Loucy (cell line): ENCODE measurements at regions not wholly inside any gene's neighbourhood (a gene's known extent, or its start where the extent isn't known, plus 50 kb on each side); places are given as distances from the start of the nearest gene placed in this dataset.

Source experiments
- H2AFZ ChIP-seq: fragments of 200-600 bp; sonication (generic); 2 replicates; pipeline ENCODE4 v1.6.0; 2016; ENCODE audit warnings: antibody characterized with exemption, mild to moderate bottlenecking, low read length, moderate library complexity
- H3F3A ChIP-seq: fragments of 200-600 bp; 2 replicates; pipeline ENCODE4 v1.6.0; 2016; ENCODE audit warnings: antibody characterized with exemption, low read depth, mild to moderate bottlenecking
- H3K27me3 ChIP-seq: fragments of 200-600 bp; sonication (generic); 2 replicates; pipeline ENCODE4 v1.6.1; 2014; ENCODE audit warnings: low read length, mild to moderate bottlenecking; ENCODE audit not compliant: insufficient read depth, poor library complexity, severe bottlenecking
- H3K36me3 ChIP-seq: fragments of 200-600 bp; sonication (generic); 2 replicates; pipeline ENCODE4 v1.6.1; 2016; ENCODE audit warnings: low read length; ENCODE audit not compliant: insufficient read depth
- H3K4me1 ChIP-seq: fragments of 200-600 bp; sonication (generic); 2 replicates; pipeline ENCODE4 v1.5.1; 2014; ENCODE audit warnings: low read length, mild to moderate bottlenecking; ENCODE audit not compliant: insufficient read depth, poor library complexity, severe bottlenecking
- H3K4me2 ChIP-seq: fragments of 200-600 bp; sonication (generic); 2 replicates; pipeline ENCODE4 v1.6.0; 2014; ENCODE audit warnings: antibody characterized with exemption, low read length, low read depth, mild to moderate bottlenecking; ENCODE audit not compliant: poor library complexity, severe bottlenecking
- H3K4me3 ChIP-seq: fragments of 200-600 bp; sonication (generic); 2 replicates; pipeline ENCODE4 v1.5.1; 2014; ENCODE audit warnings: low read length, mild to moderate bottlenecking, mixed read lengths; ENCODE audit not compliant: poor library complexity, severe bottlenecking
- H3K79me2 ChIP-seq: fragments of 200-600 bp; sonication (generic); 2 replicates; pipeline ENCODE4 v1.6.1; 2014; ENCODE audit warnings: low read length; ENCODE audit not compliant: insufficient read depth
- H3K9ac ChIP-seq: fragments of 200-600 bp; sonication (generic); 2 replicates; pipeline ENCODE4 v1.6.0; 2014; ENCODE audit warnings: mild to moderate bottlenecking, low read depth, low read length, moderate library complexity; ENCODE audit not compliant: poor library complexity, severe bottlenecking
- H3K9me2 ChIP-seq: fragments of 200-600 bp; sonication (generic); replicated peaks from 2 replicates; pipeline ENCODE4 v1.6.1; 2016; ENCODE audit warnings: low read depth, low read length, mixed read lengths
- H3K9me3 ChIP-seq: fragments of 200-600 bp; sonication (generic); 2 replicates; pipeline ENCODE4 v1.6.1; 2014; ENCODE audit warnings: mild to moderate bottlenecking, antibody characterized with exemption, low read length, low read depth; ENCODE audit not compliant: insufficient read depth
- H4K20me1 ChIP-seq: fragments of 200-600 bp; sonication (generic); 2 replicates; pipeline ENCODE4 v1.6.0; 2014; ENCODE audit warnings: antibody characterized with exemption, low read length, mild to moderate bottlenecking; ENCODE audit not compliant: insufficient read depth, poor library complexity, severe bottlenecking
- EZH2phosphoT487 ChIP-seq: fragments of 200-600 bp; IDR thresholded peaks from 2 replicates; pipeline ENCODE4 v1.6.1; 2018; ENCODE audit warnings: antibody characterized with exemption, mild to moderate bottlenecking, moderate library complexity, borderline replicate concordance
- TF ChIP-seq, protein P1 (sequence below): fragments of 200-600 bp; sonication (generic); conservative IDR thresholded peaks from 2 replicates; pipeline ENCODE4 v1.5.1; 2014; ENCODE audit warnings: mild to moderate bottlenecking, antibody characterized with exemption, low read length

DNA sequence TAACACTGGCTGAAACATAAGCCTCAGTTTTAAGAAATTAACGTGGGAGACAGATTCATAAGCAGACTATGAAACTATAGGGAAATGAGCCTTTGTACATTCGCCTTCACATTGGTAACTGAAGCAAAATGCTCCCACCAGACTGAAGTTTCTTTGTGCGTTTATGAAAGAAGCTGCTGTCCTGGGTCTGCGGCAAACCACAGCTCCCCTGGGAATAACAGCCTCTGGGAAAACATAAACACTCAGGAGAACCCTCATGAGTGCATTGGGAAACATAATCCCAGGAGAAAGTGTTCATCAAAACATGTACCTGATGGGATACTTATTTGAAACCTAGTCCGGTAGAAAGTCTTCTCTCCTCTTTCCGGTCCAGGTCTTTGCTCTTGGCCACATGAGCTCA is 193.1 kb upstream of the LARGE1 start:
- Histone ChIP-seq H3K36me3 (no peaks in the 10 kb centered on the region), H3K9me2 (no peaks in the 10 kb centered on the region), H3K79me2 (no peaks in the 10 kb centered on the region), H3K27me3 (no peaks in the 10 kb centered on the region), H3K9ac (no peak overlapping the region), H3K4me1 (no peaks in the 10 kb centered on the region), H3F3A (no peaks in the 10 kb centered on the region), H3K9me3 (no peaks in the 10 kb centered on the region), H3K4me3 (no peak overlapping the region), H4K20me1 (no peaks in the 10 kb centered on the region), H2AFZ (no peak overlapping the region), H3K4me2 (no peak overlapping the region)
- TF ChIP-seq, protein P1, sequence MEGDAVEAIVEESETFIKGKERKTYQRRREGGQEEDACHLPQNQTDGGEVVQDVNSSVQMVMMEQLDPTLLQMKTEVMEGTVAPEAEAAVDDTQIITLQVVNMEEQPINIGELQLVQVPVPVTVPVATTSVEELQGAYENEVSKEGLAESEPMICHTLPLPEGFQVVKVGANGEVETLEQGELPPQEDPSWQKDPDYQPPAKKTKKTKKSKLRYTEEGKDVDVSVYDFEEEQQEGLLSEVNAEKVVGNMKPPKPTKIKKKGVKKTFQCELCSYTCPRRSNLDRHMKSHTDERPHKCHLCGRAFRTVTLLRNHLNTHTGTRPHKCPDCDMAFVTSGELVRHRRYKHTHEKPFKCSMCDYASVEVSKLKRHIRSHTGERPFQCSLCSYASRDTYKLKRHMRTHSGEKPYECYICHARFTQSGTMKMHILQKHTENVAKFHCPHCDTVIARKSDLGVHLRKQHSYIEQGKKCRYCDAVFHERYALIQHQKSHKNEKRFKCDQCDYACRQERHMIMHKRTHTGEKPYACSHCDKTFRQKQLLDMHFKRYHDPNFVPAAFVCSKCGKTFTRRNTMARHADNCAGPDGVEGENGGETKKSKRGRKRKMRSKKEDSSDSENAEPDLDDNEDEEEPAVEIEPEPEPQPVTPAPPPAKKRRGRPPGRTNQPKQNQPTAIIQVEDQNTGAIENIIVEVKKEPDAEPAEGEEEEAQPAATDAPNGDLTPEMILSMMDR, result no peak
- no peak for TF ChIP-seq EZH2phosphoT487

DNA sequence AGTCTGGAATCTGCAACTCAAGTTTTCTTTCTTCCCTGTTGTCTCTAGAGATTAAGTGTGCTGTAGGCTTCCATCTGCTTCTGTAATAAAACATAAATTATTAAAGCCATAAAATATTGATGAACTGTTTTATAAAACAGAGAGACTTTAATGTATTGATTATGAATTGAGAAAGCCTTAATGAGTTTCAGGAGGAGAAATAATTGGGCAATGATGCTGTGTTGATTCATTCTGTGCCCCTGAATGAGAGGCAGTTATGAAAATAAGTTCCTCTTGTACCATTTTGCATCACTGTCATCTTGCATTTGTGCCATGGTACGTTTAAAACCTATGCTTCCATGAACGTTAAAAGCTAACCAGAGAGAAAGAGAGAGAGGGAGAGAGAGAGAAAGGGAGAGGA is 194.1 kb upstream of the LARGE1 start:
- Histone ChIP-seq H3K36me3 (no peaks in the 10 kb centered on the region), H3F3A (no peaks in the 10 kb centered on the region), H3K9me3 (no peaks in the 10 kb centered on the region), H3K4me1 (no peaks in the 10 kb centered on the region), H2AFZ (no peak overlapping the region), H3K9me2 (no peaks in the 10 kb centered on the region), H3K79me2 (no peaks in the 10 kb centered on the region), H4K20me1 (no peaks in the 10 kb centered on the region), H3K4me2 (no peak overlapping the region), H3K27me3 (no peaks in the 10 kb centered on the region), H3K4me3 (no peak overlapping the region), H3K9ac (no peak overlapping the region)
- TF ChIP-seq, protein P1, result no peak
- no peak for TF ChIP-seq EZH2phosphoT487

DNA sequence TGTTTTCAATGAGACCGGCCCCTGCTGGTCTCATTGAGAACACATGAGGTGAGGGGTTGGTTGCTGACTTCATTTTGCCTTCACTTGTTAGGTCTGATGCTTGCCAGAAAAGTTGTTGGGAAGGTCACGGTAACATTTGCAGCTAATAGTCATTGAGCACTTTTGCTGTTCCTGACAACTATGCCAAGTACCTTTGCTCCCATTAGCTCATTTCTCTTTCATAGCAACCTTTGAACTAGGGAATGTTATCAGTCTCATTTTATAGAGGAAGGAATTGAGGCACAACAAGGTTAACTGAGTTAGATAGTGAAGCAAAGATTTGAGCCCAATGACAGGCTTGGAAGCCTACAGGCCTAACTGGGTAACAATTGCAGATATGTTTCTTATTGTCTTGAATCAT is 195.4 kb upstream of the LARGE1 start:
- H3K27me3 ChIP-seq, result no peaks in the 10 kb centered on the region
- H3K9me2 ChIP-seq, result no peaks in the 10 kb centered on the region
- H3K4me3 ChIP-seq, result no peak overlapping the region
- no peak overlapping the region for H3K4me2 ChIP-seq
- no peaks in the 10 kb centered on the region for H4K20me1 ChIP-seq
- H3F3A ChIP-seq, result no peaks in the 10 kb centered on the region
- H3K9ac ChIP-seq, result no peak overlapping the region
- no peaks in the 10 kb centered on the region for H3K9me3 ChIP-seq
- TF ChIP-seq, protein P1, result no peak
- no peak for TF ChIP-seq EZH2phosphoT487
- no peaks in the 10 kb centered on the region for H3K79me2 ChIP-seq
- H3K4me1 ChIP-seq, result no peaks in the 10 kb centered on the region
- H3K36me3 ChIP-seq, result no peaks in the 10 kb centered on the region
- no peak overlapping the region for H2AFZ ChIP-seq
